ENCODE measurements at regions not wholly inside any gene's neighbourhood (a gene's known extent, or its start where the extent isn't known, plus 50 kb on each side); places are given as distances from the start of the nearest gene placed in this dataset.

- H3K4me1 ChIP-seq (ENCODE audit: control insufficient read depth, insufficient read depth, low read length) = no peaks in the 10 kb centered on the region
- no peak overlapping the region for H3K27ac ChIP-seq (ENCODE audit: low read length)
- H3K4me3 ChIP-seq (ENCODE audit: low read depth in 2 of 2, low read length in 2 of 2) = no peak overlapping the region
- intact Hi-C loops (cut with micrococcal nuclease; ENCODE audit: unreplicated experiment) (no loop called here), in situ Hi-C loops (cut with HindIII; ENCODE audit: low pct_unique_long_range_greater_than_20kb, low sequenced_read_pairs) (no loop called here)
- POLR2A ChIA-PET = no interaction called here
- peaks cover 2% of the 10 kb centered on the region; the same call in 1 of the 2 replicates for H3K27me3 ChIP-seq (ENCODE audit: control insufficient read depth, insufficient read depth, low read length)
- TF ChIP-seq CTCF (IDR thresholded peaks at IDR 0.05) (no peak), POLR2AphosphoS5 (IDR thresholded peaks at IDR 0.05; ENCODE audit: low read depth, low read length) (no peak), REST (IDR thresholded peaks at IDR 0.05; ENCODE audit: insufficient read depth in 1 of 2, low read depth in 2 of 2, low read length in 1 of 2) (no peak), TCF7L2 (IDR thresholded peaks at IDR 0.05; ENCODE audit: low read depth, low read length) (no peak), SIN3A (IDR thresholded peaks at IDR 0.05; ENCODE audit: borderline replicate concordance, insufficient read depth, low read depth, low read length) (no peak)
- no peaks in the 10 kb centered on the region for H3K36me3 ChIP-seq (ENCODE audit: control insufficient read depth, insufficient read depth, low read length)
- DNase-seq (ENCODE audit: low read depth, low spot score) = no peak
- BruUV-seq (replicated peaks) = no TSS peak
- CTCF ChIA-PET = no interaction called here
- ATAC-seq = no peak
- H3K9me3 ChIP-seq (ENCODE audit: control insufficient read depth, insufficient read depth, low read depth, low read length) = no peaks in the 10 kb centered on the region
Observed at GRCh38 chr1:229075217-229075616, 195.7 kb upstream of the RAB4A start.

GRCh38 chr1:229075716-229076115 lies 195.2 kb upstream of the RAB4A start:
- no peaks in the 10 kb centered on the region for H3K36me3 ChIP-seq (ENCODE audit: control insufficient read depth, insufficient read depth, low read length)
- POLR2A ChIA-PET = no interaction called here
- in situ Hi-C loops (cut with HindIII; ENCODE audit: low pct_unique_long_range_greater_than_20kb, low sequenced_read_pairs) (no loop called here), intact Hi-C loops (cut with micrococcal nuclease; ENCODE audit: unreplicated experiment) (no loop called here)
- CTCF ChIA-PET = no interaction called here
- no TSS peak for BruUV-seq (replicated peaks)
- no peak for TF ChIP-seq REST (IDR thresholded peaks at IDR 0.05; ENCODE audit: insufficient read depth in 1 of 2, low read depth in 2 of 2, low read length in 1 of 2)
- no peak for TF ChIP-seq SIN3A (IDR thresholded peaks at IDR 0.05; ENCODE audit: borderline replicate concordance, insufficient read depth, low read depth, low read length)
- TF ChIP-seq CTCF (IDR thresholded peaks at IDR 0.05) = no peak
- no peak for TF ChIP-seq POLR2AphosphoS5 (IDR thresholded peaks at IDR 0.05; ENCODE audit: low read depth, low read length)
- no peak for TF ChIP-seq TCF7L2 (IDR thresholded peaks at IDR 0.05; ENCODE audit: low read depth, low read length)
- DNase-seq (ENCODE audit: low read depth, low spot score) = no peak
- no peak overlapping the region for H3K27ac ChIP-seq (ENCODE audit: low read length)
- H3K4me1 ChIP-seq (ENCODE audit: control insufficient read depth, insufficient read depth, low read length) = no peaks in the 10 kb centered on the region
- H3K4me3 ChIP-seq (ENCODE audit: low read depth in 2 of 2, low read length in 2 of 2) = no peak overlapping the region
- H3K27me3 ChIP-seq (ENCODE audit: control insufficient read depth, insufficient read depth, low read length) = peaks cover 2% of the 10 kb centered on the region; the same call in 1 of the 2 replicates
- ATAC-seq = no peak
- no peaks in the 10 kb centered on the region for H3K9me3 ChIP-seq (ENCODE audit: control insufficient read depth, insufficient read depth, low read depth, low read length)

Data from Panc1 (cell line).